Keratinocyte (primary cell): ENCODE measurements at regions not wholly inside any gene's neighbourhood (a gene's known extent, or its start where the extent isn't known, plus 50 kb on each side); places are given as distances from the start of the nearest gene placed in this dataset.

ENCODE experiments used
- DNase-seq: peaks from one replicate; pipeline ENCODE4 v3.0.0-alpha.2; 2011; ENCODE audit warnings: low read depth, missing footprints, low spot score
- FAIRE-seq: peaks from 2 replicates; lab custom pipeline; 2011; peaks lifted over from hg19 to GRCh38; lab: Jason Lieb, UNC
- H2AFZ ChIP-seq: 2 replicates; pipeline ENCODE4 v1.6.0; 2012; ENCODE audit warnings: low read length, control low read depth, inconsistent platforms; ENCODE audit not compliant: control insufficient read depth
- H3K27ac ChIP-seq: 2 replicates; pipeline ENCODE4 v1.5.1; 2011; ENCODE audit warnings: low read length; ENCODE audit not compliant: control insufficient read depth, insufficient read depth
- H3K27me3 ChIP-seq: 3 replicates; pipeline ENCODE4 v1.6.0; 2011; ENCODE audit warnings: low read length; ENCODE audit not compliant: control insufficient read depth, insufficient read depth; ENCODE audit errors: extremely low read depth
- H3K36me3 ChIP-seq, 2 experiments: 2 replicates in 1 of 2; 3 replicates in 1 of 2; pipeline ENCODE4 v1.5.1; 2011; ENCODE audit warnings: low read length in 2 of 2, mild to moderate bottlenecking in 1 of 2; ENCODE audit not compliant: control insufficient read depth in 2 of 2, insufficient read depth in 2 of 2; ENCODE audit errors: extremely low read depth in 1 of 2
- H3K4me1 ChIP-seq: 3 replicates; pipeline ENCODE4 v1.5.1; 2011; ENCODE audit warnings: low read length; ENCODE audit not compliant: control insufficient read depth, insufficient read depth; ENCODE audit errors: extremely low read depth
- H3K4me2 ChIP-seq: 3 replicates; pipeline ENCODE4 v1.6.0; 2011; ENCODE audit warnings: low read depth, low read length; ENCODE audit not compliant: control insufficient read depth, insufficient read depth; ENCODE audit errors: extremely low read depth
- H3K4me3 ChIP-seq, 3 experiments: fragments of 200-600 bp in 1 of 3; sonication (generic) in 1 of 3; 2 replicates in 2 of 3; 3 replicates in 1 of 3; pipeline ENCODE4 v1.5.1; 2011 to 2016; ENCODE audit warnings: low read length in 3 of 3, mild to moderate bottlenecking in 3 of 3, control low read depth in 2 of 3, inconsistent platforms in 1 of 3, low read depth in 1 of 3, mixed read lengths in 1 of 3, mixed run types in 1 of 3, moderate library complexity in 1 of 3; ENCODE audit not compliant: control insufficient read depth in 2 of 3, insufficient read depth in 2 of 3; ENCODE audit errors: extremely low read depth in 1 of 3
- H3K79me2 ChIP-seq: 2 replicates; pipeline ENCODE4 v1.6.0; 2012; ENCODE audit warnings: low read length; ENCODE audit not compliant: control insufficient read depth, insufficient read depth
- H3K9ac ChIP-seq: 3 replicates; pipeline ENCODE4 v1.6.0; 2011; ENCODE audit warnings: low read length; ENCODE audit not compliant: control insufficient read depth, insufficient read depth; ENCODE audit errors: extremely low read depth
- H3K9me1 ChIP-seq: 3 replicates; pipeline ENCODE4 v1.6.0; 2011; ENCODE audit warnings: low read length; ENCODE audit not compliant: control insufficient read depth, insufficient read depth; ENCODE audit errors: extremely low read depth
- H3K9me3 ChIP-seq: 2 replicates; pipeline ENCODE4 v1.5.1; 2012; ENCODE audit warnings: low read depth, low read length; ENCODE audit not compliant: control insufficient read depth
- H4K20me1 ChIP-seq: 3 replicates; pipeline ENCODE4 v1.6.0; 2011; ENCODE audit warnings: low read length; ENCODE audit not compliant: control insufficient read depth, insufficient read depth; ENCODE audit errors: extremely low read depth
- CTCF ChIP-seq, 3 experiments: IDR thresholded peaks in 1 of 3; conservative IDR thresholded peaks in 1 of 3; optimal IDR thresholded peaks in 1 of 3; 2 replicates in 2 of 3; 3 replicates in 1 of 3; pipeline versions ENCODE3 to v1.5.1; 2011; ENCODE audit warnings: low read length in 3 of 3, mild to moderate bottlenecking in 3 of 3, moderate library complexity in 2 of 3, control low read depth in 1 of 3, inconsistent platforms in 1 of 3; ENCODE audit not compliant: insufficient read depth in 2 of 3; ENCODE audit errors: extremely low read depth in 1 of 3
- EZH2 ChIP-seq: IDR thresholded peaks from one replicate; pipeline ENCODE4 v1.6.1; 2012; ENCODE audit warnings: inconsistent platforms, mild to moderate bottlenecking, low read length, moderate library complexity
- dilution Hi-C: fragments of 300-500 bp; cut with MboI; formaldehyde crosslinking; loops from one replicate; pipeline ENCODE4 v1.7.0; 2020; ENCODE audit warnings: low sequenced_read_pairs; ENCODE audit not compliant: extremely low pct_ligation_motif_present

- no peak overlapping the region for H3K27ac ChIP-seq
- no peaks in the 10 kb centered on the region for H3K79me2 ChIP-seq
- dilution Hi-C loops, result no loop called here
- H3K9me1 ChIP-seq, result no peaks in the 10 kb centered on the region
- H3K9ac ChIP-seq, result no peak overlapping the region
- no peaks in the 10 kb centered on the region for H3K4me1 ChIP-seq
- no peak overlapping the region for H3K4me2 ChIP-seq
- H2AFZ ChIP-seq, result no peak overlapping the region
- DNase-seq, result no peak
- H3K4me3 ChIP-seq, result no peak overlapping the region
- no peak for FAIRE-seq
- peaks cover 6% of the 10 kb centered on the region for H3K27me3 ChIP-seq
- TF ChIP-seq EZH2 (no peak), CTCF (optimal IDR thresholded peaks at IDR 0.05 in 1 of 3, IDR thresholded peaks at IDR 0.05 in 1 of 3, conservative IDR thresholded peaks at IDR 0.05 in 1 of 3; ENCODE audit: extremely low read depth in 1 of 3, insufficient read depth in 2 of 3, low read length in 3 of 3) (no peak)
- H4K20me1 ChIP-seq, result no peaks in the 10 kb centered on the region
- H3K36me3 ChIP-seq, result no peaks in the 10 kb centered on the region
- no peaks in the 10 kb centered on the region for H3K9me3 ChIP-seq
Measured at GRCh38 chr1:22366346-22366745, 85.3 kb upstream of the ZBTB40 start.

GRCh38 chr1:22368125-22368524 lies 83.5 kb upstream of the ZBTB40 start:
- dilution Hi-C loops, result no loop called here

More at GRCh38 chr1:22368125-22368524, 83.5 kb upstream of the ZBTB40 start:
- DNase-seq (no peak), FAIRE-seq (no peak)
- no peaks in the 10 kb centered on the region for H3K79me2 ChIP-seq
- H3K4me2 ChIP-seq, result no peak overlapping the region
- H3K9me1 ChIP-seq, result no peaks in the 10 kb centered on the region
- H3K36me3 ChIP-seq, result no peaks in the 10 kb centered on the region
- H3K27me3 ChIP-seq, result peaks cover 6% of the 10 kb centered on the region
- no peak overlapping the region for H3K27ac ChIP-seq
- TF ChIP-seq CTCF (optimal IDR thresholded peaks at IDR 0.05 in 1 of 3, IDR thresholded peaks at IDR 0.05 in 1 of 3, conservative IDR thresholded peaks at IDR 0.05 in 1 of 3; ENCODE audit: extremely low read depth in 1 of 3, insufficient read depth in 2 of 3, low read length in 3 of 3) (no peak), EZH2 (no peak)
- no peaks in the 10 kb centered on the region for H3K4me1 ChIP-seq
- H3K9me3 ChIP-seq, result no peaks in the 10 kb centered on the region
- no peak overlapping the region for H3K9ac ChIP-seq
- H3K4me3 ChIP-seq, result no peak overlapping the region
- H2AFZ ChIP-seq, result no peak overlapping the region
- no peaks in the 10 kb centered on the region for H4K20me1 ChIP-seq
